ENCODE measurements at regions not wholly inside any gene's neighbourhood (a gene's known extent, or its start where the extent isn't known, plus 50 kb on each side); places are given as distances from the start of the nearest gene placed in this dataset.

GRCh38 chr20:3323398-3323797, 84.1 kb downstream of the DNAAF9 start:
- 60 to 66% methylated on average over 5 of the region's 5 CpGs for WGBS, 2 donors
- Histone ChIP-seq H3K4me1 (ENCODE audit: control insufficient read depth in 5 of 5, insufficient read depth in 5 of 5, low read length in 5 of 5) (no peaks in the 10 kb centered on the region), H3K27ac (ENCODE audit: low read depth in 1 of 2, low read length in 1 of 2) (no peak overlapping the region), H3K9me3 (ENCODE audit: control insufficient read depth in 4 of 4, insufficient read depth in 3 of 4, low read length in 3 of 4) (no peaks in the 10 kb centered on the region), H3K4me3 (no peak overlapping the region), H3K36me3 (ENCODE audit: control insufficient read depth in 4 of 4, insufficient read depth in 4 of 4, low read length in 4 of 4) (peaks cover 12 to 40% (median 25%) of the 10 kb centered on the region in 4 donors), H3K27me3 (ENCODE audit: control insufficient read depth in 3 of 3, insufficient read depth in 3 of 3, low read length in 2 of 3) (no peaks in the 10 kb centered on the region), H3K9ac (ENCODE audit: insufficient read depth in 1 of 2, low read length in 2 of 2) (no peak overlapping the region)
- no peak for DNase-seq
- no peak for ATAC-seq (ENCODE audit: insufficient read depth, low FRiP score)
- TF ChIP-seq, protein P1, sequence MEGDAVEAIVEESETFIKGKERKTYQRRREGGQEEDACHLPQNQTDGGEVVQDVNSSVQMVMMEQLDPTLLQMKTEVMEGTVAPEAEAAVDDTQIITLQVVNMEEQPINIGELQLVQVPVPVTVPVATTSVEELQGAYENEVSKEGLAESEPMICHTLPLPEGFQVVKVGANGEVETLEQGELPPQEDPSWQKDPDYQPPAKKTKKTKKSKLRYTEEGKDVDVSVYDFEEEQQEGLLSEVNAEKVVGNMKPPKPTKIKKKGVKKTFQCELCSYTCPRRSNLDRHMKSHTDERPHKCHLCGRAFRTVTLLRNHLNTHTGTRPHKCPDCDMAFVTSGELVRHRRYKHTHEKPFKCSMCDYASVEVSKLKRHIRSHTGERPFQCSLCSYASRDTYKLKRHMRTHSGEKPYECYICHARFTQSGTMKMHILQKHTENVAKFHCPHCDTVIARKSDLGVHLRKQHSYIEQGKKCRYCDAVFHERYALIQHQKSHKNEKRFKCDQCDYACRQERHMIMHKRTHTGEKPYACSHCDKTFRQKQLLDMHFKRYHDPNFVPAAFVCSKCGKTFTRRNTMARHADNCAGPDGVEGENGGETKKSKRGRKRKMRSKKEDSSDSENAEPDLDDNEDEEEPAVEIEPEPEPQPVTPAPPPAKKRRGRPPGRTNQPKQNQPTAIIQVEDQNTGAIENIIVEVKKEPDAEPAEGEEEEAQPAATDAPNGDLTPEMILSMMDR (IDR thresholded peaks at IDR 0.05; ENCODE audit: control extremely low read depth, extremely low read depth), result no peak

GRCh38 chr20:3318226-3318884, 79.4 kb upstream of the SLC4A11 start:
- H3K4me3 ChIP-seq, result no peak overlapping the region
- H3K27me3 ChIP-seq (ENCODE audit: control insufficient read depth in 3 of 3, insufficient read depth in 3 of 3, low read length in 2 of 3), result no peaks in the 10 kb centered on the region
- DNase-seq, result no peak
- no peak for ATAC-seq (ENCODE audit: insufficient read depth, low FRiP score)
- H3K9me3 ChIP-seq (ENCODE audit: control insufficient read depth in 4 of 4, insufficient read depth in 3 of 4, low read length in 3 of 4), result no peaks in the 10 kb centered on the region
- H3K36me3 ChIP-seq (ENCODE audit: control insufficient read depth in 4 of 4, insufficient read depth in 4 of 4, low read length in 4 of 4), result peaks cover 19 to 49% (median 26%) of the 10 kb centered on the region in 4 donors
- no peak overlapping the region for H3K27ac ChIP-seq (ENCODE audit: low read depth in 1 of 2, low read length in 1 of 2)
- H3K9ac ChIP-seq (ENCODE audit: insufficient read depth in 1 of 2, low read length in 2 of 2), result no peak overlapping the region
- TF ChIP-seq, protein P1 (IDR thresholded peaks at IDR 0.05; ENCODE audit: control extremely low read depth, extremely low read depth), result no peak
- 81 to 97% methylated on average over 3 of the region's 3 CpGs for WGBS, 2 donors
- H3K4me1 ChIP-seq (ENCODE audit: control insufficient read depth in 5 of 5, insufficient read depth in 5 of 5, low read length in 5 of 5), result peaks cover 0 to 13% (median 0%) of the 10 kb centered on the region in 5 donors

DNA sequence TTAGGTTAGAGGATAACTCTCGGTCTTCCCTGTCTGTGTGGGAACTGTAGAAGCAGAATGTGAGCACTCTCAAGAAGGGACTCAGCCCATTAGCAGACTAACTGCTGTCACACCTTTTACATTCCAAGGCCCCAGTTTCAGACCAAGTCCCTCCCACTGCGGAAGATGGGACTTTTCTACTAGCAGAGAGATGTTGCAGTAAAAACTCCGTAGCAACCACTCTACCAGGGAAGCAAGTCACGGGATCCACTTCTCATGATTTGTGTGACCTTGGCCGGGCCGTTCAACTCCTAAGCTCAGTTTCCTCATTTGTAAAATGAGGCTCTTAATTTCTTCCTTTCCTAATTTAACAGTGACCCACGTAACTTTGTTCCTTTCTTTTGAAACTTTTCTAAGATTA, 77.1 kb upstream of the SLC4A11 start:
- ATAC-seq (ENCODE audit: insufficient read depth, low FRiP score), result no peak

More for the DNA sequence above, 77.1 kb upstream of the SLC4A11 start:
- no peak overlapping the region for H3K4me3 ChIP-seq
- H3K27me3 ChIP-seq (ENCODE audit: control insufficient read depth in 3 of 3, insufficient read depth in 3 of 3, low read length in 2 of 3), result no peaks in the 10 kb centered on the region
- peaks cover 0 to 13% (median 0%) of the 10 kb centered on the region in 5 donors for H3K4me1 ChIP-seq (ENCODE audit: control insufficient read depth in 5 of 5, insufficient read depth in 5 of 5, low read length in 5 of 5)
- WGBS, 2 donors, result 80 to 81% methylated on average over 7 of the region's 7 CpGs
- no peak for DNase-seq
- H3K9me3 ChIP-seq (ENCODE audit: control insufficient read depth in 4 of 4, insufficient read depth in 3 of 4, low read length in 3 of 4), result no peaks in the 10 kb centered on the region
- H3K27ac ChIP-seq (ENCODE audit: low read depth in 1 of 2, low read length in 1 of 2), result no peak overlapping the region
- peaks cover 15 to 51% (median 18%) of the 10 kb centered on the region in 4 donors for H3K36me3 ChIP-seq (ENCODE audit: control insufficient read depth in 4 of 4, insufficient read depth in 4 of 4, low read length in 4 of 4)
- TF ChIP-seq, protein P1 (IDR thresholded peaks at IDR 0.05; ENCODE audit: control extremely low read depth, extremely low read depth), result no peak
- H3K9ac ChIP-seq (ENCODE audit: insufficient read depth in 1 of 2, low read length in 2 of 2), result no peak overlapping the region

All from lung (tissue), 11 donors.